GM21717 (cell line): ENCODE measurements at regions not wholly inside any gene's neighbourhood (a gene's known extent, or its start where the extent isn't known, plus 50 kb on each side); places are given as distances from the start of the nearest gene placed in this dataset.
"Not testable (repeated sequence)": the region's sequence is repeated elsewhere in the genome, so short reads cannot be mapped to it uniquely, and the experiment has no call there.

Experiments
- ATAC-seq: cut with Tn5 transposase; IDR thresholded peaks from one replicate; pipeline ENCODE4 v1.9.1; 2021; ENCODE audit warnings: mild to moderate bottlenecking, moderate library complexity; ENCODE audit not compliant: unreplicated experiment

DNA sequence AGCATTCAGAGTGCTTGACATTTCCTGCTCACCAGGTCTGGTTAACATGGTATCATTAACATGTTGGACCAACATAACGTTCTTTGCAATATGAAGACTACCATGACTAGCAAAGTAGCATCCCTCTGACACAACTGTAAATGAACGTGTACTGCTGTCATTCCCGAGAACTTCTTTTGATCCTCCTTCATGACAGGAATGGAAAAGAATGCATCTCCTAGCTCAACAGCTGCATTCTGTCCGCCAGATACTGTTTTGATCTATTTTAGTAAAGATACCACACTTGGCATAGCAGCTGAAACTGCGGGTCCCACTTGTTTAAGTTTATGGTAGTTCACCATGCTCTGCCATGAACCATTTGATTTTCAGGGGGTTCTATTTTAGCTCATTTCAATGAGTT, 144.2 kb upstream of the PARD3B start:
- ATAC-seq = no peak

GRCh38 chr2:204407204-204408014, 137.9 kb upstream of the PARD3B start:
- no peak for ATAC-seq

GRCh38 chr2:204412782-204413181, 132.5 kb upstream of the PARD3B start:
- ATAC-seq = not testable (repeated sequence)

- no peak for ATAC-seq
These were observed 129.7 kb upstream of the PARD3B start for GRCh38 chr2:204415406-204416181.

- no peak for ATAC-seq
These were observed 129.0 kb upstream of the PARD3B start for GRCh38 chr2:204416236-204416635.

- ATAC-seq = no peak
These were observed 119.5 kb upstream of the PARD3B start for GRCh38 chr2:204425821-204426220.

DNA sequence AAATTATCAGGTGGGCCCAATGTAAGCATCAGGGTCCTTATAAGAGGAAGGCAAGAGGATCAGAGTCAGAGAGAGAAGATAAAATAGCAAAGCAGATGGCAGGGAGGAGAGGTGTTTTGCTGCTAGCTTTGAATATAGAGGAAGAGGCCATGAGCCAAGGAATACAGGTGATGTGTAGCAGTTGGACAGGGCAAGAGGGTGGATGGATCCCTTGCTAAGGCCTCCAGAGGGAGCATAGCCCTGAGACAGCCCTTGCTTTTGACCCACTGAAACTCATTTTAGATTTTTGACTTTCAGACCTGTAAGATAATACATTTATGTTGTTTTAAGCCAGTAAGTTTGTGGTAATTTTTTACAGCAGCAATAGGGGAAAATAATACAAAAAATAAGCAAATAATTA, 116.6 kb upstream of the PARD3B start:
- ATAC-seq = no peak

- no peak for ATAC-seq
These were observed 113.7 kb upstream of the PARD3B start for GRCh38 chr2:204431529-204431928.

DNA sequence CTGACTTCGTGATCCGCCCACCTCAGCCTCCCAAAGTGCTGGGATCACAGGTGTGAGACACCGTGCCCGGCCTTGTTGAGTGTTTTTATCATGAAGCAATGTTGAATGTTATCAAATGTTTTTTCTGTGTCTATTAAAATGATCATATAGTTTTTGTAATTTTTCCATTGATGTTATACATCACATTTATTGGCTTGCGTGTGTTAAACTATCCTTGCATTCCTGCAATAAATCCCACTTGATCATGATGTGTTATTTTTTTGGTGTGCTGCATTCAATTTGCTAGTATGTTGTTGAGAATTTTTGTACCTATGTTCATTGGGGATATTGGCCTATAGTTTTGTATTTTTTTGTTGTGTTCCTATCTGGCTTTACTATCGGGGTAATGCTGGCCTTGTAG, 113.1 kb upstream of the PARD3B start:
- ATAC-seq = no peak

GRCh38 chr2:204434660-204435462, 110.4 kb upstream of the PARD3B start:
- ATAC-seq = no peak

GRCh38 chr2:204436230-204436629, 109.0 kb upstream of the PARD3B start:
- no peak for ATAC-seq

DNA sequence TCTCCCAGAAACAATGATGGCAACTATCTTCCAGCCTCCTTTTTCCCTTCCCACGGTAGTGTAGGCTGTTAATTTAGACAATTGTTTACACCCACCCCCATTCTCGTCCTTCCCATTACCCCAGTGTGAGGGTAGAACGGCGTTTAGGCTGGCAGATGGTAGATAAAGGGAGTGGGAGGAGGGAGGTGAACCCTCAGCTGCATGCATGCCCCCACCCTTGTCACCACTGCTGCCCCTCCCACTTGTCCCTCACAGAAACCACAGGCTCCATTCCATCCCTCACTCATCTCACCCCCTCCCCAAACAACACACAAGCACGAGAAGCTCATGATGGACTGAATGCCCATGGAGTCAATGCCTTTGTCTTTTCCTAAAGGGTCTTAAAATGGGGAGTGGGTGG, 107.9 kb upstream of the PARD3B start:
- ATAC-seq = no peak

GRCh38 chr2:204437815-204438756, 107.2 kb upstream of the PARD3B start:
- ATAC-seq = no peak

GRCh38 chr2:204441316-204441715, 104.0 kb upstream of the PARD3B start:
- ATAC-seq = no peak

DNA sequence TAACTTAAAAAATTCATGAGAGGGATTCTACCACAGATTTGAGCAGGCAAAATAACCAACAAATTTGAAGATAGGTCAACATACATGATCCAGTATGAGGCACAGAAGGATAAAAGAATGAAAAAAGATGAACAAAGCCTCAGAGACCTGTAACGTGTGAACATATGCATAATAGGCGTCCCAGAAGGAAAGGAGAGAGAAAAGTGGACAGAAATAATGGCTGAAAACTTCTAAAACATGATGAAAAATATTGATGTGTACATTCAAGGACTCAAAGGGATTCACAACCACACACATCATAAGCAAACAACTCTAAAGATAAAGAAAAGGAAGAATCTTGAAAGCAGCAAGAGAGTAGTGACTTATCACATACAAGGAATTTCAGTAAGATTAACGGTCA, 100.1 kb upstream of the PARD3B start:
- ATAC-seq = no peak

GRCh38 chr2:204447722-204448121, 97.6 kb upstream of the PARD3B start:
- ATAC-seq = no peak

GRCh38 chr2:204449977-204450376, 95.3 kb upstream of the PARD3B start:
- ATAC-seq = no peak

DNA sequence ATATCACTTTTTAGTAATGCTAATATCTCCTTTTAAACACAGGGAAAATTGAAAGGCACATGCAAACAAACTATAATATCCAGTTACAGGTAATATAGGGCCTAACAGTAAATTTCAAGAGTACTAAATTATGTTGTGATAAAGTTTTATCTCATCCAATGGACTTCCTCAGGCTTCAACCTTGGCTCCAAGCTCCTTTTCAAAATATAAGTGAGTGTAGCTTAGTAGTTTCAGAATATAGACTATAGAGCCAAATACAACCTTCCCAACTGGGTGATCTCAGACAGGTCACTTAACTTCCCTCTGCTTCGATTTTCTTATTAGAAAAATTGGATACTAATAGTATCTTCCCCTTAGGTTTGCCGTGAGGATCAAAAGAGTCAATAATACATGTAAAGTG, 93.5 kb upstream of the PARD3B start:
- no peak for ATAC-seq

- ATAC-seq = no peak
These were observed 92.7 kb upstream of the PARD3B start for GRCh38 chr2:204452464-204453023.

DNA sequence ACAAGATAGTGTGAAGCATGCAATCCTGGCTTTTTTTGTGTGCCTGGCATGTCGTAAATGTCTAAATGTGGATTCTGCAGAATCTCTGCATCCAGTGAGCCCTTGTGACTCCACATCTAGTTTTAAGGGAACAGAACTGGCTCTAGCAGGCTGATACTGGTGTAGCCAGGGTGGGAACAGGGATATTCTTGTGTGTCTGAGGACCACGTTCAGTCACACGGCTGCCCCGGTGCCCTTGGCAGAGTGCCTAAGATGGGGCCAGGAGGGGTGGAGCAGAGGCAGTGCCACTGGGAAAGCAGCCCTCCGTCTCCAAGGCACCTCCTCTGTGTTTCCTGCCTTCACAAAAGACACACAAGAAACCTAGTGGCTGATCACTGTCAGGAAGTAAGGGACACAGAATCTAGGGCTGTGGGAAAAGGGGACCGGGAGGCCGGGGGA, 91.5 kb upstream of the PARD3B start:
- no peak for ATAC-seq
